ENCODE measurements at regions not wholly inside any gene's neighbourhood (a gene's known extent, or its start where the extent isn't known, plus 50 kb on each side); places are given as distances from the start of the nearest gene placed in this dataset.

DNA sequence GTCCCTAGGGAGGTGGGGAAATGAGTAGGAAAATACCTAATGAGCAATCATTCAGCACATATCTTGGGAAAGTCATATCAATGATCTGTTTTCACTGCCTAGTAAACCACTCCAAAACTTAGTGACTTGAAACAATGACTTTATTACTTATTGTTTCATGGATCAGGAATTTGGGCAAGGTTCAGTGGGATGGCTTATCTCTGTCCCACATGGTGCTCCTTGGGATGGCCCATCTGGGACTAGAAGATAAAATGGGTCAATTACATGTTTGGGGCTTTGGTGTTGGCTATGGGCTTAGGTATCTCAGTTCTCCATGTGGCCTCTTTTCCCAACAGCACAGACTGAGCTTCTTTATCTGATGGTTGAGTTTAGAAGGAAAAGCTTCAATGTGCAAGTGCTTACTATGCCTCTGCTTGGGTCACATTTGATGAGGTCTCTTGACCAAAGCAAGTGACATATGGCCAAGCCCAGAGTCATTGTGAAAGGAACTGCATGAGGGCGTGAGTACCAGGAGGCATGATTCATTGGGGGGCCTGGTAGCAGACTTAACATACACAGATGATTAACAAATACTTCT is 218.1 kb upstream of the TNP1 start:
- TF ChIP-seq, protein P1, sequence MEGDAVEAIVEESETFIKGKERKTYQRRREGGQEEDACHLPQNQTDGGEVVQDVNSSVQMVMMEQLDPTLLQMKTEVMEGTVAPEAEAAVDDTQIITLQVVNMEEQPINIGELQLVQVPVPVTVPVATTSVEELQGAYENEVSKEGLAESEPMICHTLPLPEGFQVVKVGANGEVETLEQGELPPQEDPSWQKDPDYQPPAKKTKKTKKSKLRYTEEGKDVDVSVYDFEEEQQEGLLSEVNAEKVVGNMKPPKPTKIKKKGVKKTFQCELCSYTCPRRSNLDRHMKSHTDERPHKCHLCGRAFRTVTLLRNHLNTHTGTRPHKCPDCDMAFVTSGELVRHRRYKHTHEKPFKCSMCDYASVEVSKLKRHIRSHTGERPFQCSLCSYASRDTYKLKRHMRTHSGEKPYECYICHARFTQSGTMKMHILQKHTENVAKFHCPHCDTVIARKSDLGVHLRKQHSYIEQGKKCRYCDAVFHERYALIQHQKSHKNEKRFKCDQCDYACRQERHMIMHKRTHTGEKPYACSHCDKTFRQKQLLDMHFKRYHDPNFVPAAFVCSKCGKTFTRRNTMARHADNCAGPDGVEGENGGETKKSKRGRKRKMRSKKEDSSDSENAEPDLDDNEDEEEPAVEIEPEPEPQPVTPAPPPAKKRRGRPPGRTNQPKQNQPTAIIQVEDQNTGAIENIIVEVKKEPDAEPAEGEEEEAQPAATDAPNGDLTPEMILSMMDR (IDR thresholded peaks at IDR 0.05): no peak
- TF ChIP-seq POLR2AphosphoS5 (IDR thresholded peaks at IDR 0.05; ENCODE audit: low read depth, low read length) (no peak), TCF7L2 (IDR thresholded peaks at IDR 0.05; ENCODE audit: low read depth, low read length) (no peak)
- TF ChIP-seq, protein P2, sequence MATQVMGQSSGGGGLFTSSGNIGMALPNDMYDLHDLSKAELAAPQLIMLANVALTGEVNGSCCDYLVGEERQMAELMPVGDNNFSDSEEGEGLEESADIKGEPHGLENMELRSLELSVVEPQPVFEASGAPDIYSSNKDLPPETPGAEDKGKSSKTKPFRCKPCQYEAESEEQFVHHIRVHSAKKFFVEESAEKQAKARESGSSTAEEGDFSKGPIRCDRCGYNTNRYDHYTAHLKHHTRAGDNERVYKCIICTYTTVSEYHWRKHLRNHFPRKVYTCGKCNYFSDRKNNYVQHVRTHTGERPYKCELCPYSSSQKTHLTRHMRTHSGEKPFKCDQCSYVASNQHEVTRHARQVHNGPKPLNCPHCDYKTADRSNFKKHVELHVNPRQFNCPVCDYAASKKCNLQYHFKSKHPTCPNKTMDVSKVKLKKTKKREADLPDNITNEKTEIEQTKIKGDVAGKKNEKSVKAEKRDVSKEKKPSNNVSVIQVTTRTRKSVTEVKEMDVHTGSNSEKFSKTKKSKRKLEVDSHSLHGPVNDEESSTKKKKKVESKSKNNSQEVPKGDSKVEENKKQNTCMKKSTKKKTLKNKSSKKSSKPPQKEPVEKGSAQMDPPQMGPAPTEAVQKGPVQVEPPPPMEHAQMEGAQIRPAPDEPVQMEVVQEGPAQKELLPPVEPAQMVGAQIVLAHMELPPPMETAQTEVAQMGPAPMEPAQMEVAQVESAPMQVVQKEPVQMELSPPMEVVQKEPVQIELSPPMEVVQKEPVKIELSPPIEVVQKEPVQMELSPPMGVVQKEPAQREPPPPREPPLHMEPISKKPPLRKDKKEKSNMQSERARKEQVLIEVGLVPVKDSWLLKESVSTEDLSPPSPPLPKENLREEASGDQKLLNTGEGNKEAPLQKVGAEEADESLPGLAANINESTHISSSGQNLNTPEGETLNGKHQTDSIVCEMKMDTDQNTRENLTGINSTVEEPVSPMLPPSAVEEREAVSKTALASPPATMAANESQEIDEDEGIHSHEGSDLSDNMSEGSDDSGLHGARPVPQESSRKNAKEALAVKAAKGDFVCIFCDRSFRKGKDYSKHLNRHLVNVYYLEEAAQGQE (IDR thresholded peaks at IDR 0.05; ENCODE audit: insufficient read depth in 1 of 2, low read depth in 2 of 2, low read length in 1 of 2): no peak

Measured in Panc1 (cell line).